ENCODE measurements at regions not wholly inside any gene's neighbourhood (a gene's known extent, or its start where the extent isn't known, plus 50 kb on each side); places are given as distances from the start of the nearest gene placed in this dataset.

GRCh38 chr6:92588148-92588547 is 831.2 kb downstream of the EPHA7 start:
- DNase-seq (ENCODE audit: low spot score) (no peak), ATAC-seq (ENCODE audit: low FRiP score) (no peak)
- TF ChIP-seq, protein P1, sequence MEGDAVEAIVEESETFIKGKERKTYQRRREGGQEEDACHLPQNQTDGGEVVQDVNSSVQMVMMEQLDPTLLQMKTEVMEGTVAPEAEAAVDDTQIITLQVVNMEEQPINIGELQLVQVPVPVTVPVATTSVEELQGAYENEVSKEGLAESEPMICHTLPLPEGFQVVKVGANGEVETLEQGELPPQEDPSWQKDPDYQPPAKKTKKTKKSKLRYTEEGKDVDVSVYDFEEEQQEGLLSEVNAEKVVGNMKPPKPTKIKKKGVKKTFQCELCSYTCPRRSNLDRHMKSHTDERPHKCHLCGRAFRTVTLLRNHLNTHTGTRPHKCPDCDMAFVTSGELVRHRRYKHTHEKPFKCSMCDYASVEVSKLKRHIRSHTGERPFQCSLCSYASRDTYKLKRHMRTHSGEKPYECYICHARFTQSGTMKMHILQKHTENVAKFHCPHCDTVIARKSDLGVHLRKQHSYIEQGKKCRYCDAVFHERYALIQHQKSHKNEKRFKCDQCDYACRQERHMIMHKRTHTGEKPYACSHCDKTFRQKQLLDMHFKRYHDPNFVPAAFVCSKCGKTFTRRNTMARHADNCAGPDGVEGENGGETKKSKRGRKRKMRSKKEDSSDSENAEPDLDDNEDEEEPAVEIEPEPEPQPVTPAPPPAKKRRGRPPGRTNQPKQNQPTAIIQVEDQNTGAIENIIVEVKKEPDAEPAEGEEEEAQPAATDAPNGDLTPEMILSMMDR (IDR thresholded peaks at IDR 0.05) = no peak

DNA sequence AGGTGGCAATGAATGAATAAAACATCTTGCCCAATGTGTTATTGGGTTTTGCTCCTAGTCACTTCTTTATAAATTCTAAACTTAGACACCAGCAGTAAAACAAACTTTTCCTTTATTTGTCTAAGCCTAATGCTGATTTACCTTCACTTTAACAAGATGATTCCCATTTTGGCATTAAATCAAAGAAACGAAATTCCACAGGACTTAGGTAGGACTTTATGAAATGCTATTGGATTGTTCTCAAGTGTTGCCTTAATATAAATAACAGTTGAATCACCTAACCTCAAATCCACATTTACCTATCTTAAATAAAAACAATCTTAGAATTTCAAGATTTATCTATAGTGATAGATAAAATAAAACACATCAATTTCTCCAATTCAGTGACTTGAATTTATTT is 831.8 kb downstream of the EPHA7 start:
- no peak for ATAC-seq (ENCODE audit: low FRiP score)
- TF ChIP-seq, protein P1 (IDR thresholded peaks at IDR 0.05) = no peak
- no peak for DNase-seq (ENCODE audit: low spot score)

DNA sequence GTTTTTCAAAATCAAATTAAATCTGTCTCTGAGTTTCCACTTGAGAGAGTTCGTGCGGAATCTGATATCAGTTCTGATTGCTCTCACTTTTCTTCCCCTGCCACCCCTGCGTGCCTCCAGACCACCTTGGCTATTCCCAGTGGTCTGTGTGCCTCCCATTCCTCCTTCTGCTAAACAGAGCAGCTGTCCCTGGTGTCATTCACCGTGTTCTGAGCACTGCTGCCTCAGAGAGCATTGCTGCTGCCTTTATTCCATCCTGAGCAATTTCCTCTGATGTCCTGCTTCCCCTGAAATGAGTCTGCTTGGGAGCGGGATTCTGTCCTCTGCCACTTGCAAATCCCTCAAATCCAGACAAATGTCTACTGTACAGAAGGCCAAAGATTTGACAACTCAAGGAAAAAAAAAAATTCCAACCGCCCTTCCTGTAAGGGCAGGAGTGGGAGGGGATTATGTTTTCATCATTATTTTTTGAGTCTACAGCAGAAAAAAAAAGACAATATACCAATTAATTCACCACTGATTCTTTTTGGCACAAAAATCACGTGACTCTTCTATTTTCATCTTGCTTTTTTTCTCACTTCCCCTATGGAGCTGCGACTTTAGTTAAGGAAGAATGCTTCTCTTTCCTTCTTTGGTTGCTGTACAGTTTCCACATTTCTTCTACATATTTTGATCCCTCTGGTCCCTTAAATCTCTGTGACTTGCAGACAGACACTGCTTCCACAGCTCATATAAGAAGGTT is 833.0 kb downstream of the EPHA7 start:
- DNase-seq (ENCODE audit: low spot score) (no peak), ATAC-seq (ENCODE audit: low FRiP score) (no peak)
- TF ChIP-seq, protein P1 (IDR thresholded peaks at IDR 0.05) = no peak

GRCh38 chr6:92582211-92582610 is 837.1 kb downstream of the EPHA7 start:
- no peak for DNase-seq (ENCODE audit: low spot score)
- ATAC-seq (ENCODE audit: low FRiP score) = no peak
- TF ChIP-seq, protein P1 (IDR thresholded peaks at IDR 0.05) = no peak

GRCh38 chr6:92577077-92577719 is 842.2 kb downstream of the EPHA7 start:
- TF ChIP-seq, protein P1 (IDR thresholded peaks at IDR 0.05) = no peak
- DNase-seq (ENCODE audit: low spot score) = no peak

DNA sequence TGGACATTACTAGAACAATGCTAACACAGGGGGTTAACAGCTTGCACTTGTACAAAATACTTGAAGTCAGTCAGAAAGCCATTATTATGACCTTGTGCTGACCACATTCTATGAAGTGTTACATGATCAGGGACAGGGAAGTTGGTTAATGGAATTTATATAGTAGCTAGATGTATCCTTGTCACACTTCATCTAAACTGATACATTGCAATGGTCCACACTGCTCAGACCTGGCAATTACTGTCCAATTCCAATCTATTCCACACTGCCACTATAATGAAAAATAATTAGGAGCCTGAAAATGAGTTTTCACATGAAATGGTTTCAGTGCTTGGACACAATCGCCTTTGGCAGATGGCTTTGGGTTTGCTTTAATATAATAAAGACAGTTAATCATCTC is 850.8 kb downstream of the EPHA7 start:
- TF ChIP-seq, protein P1 (IDR thresholded peaks at IDR 0.05) = no peak
- ATAC-seq (ENCODE audit: low FRiP score) (no peak), DNase-seq (ENCODE audit: low spot score) (no peak)

More at GRCh38 chr6:92577077-92577719, 842.2 kb downstream of the EPHA7 start:
- no peak for ATAC-seq (ENCODE audit: low FRiP score)

DNA sequence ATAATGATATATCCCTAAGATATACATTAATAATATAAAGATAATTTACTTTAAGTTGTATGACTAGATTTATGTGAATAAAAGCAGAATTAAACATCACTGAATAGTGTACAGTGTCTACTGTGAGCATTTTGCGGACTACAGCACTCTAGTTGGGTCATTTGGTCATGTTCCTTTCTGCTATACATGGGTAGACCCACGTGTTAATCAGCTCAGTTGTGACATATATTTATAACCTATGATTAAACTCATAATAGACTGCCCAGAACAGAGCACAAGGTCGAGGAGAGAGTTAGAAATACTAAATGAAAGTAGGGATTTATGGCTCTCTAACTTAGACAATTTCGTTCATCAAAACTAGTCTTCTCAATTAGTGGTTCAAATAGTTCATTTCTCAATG is 852.7 kb downstream of the EPHA7 start:
- DNase-seq (ENCODE audit: low spot score) (no peak), ATAC-seq (ENCODE audit: low FRiP score) (no peak)
- TF ChIP-seq, protein P1 (IDR thresholded peaks at IDR 0.05) = no peak
